ENCODE measurements at regions not wholly inside any gene's neighbourhood (a gene's known extent, or its start where the extent isn't known, plus 50 kb on each side); places are given as distances from the start of the nearest gene placed in this dataset.

- DNase-seq (ENCODE audit: low read depth in 4 of 4, low spot score in 1 of 4): no peak
Observed at GRCh38 chr2:60324536-60324935, 228.9 kb downstream of the BCL11A start.

GRCh38 chr2:60321816-60322215, 231.6 kb downstream of the BCL11A start:
- no peak for DNase-seq (ENCODE audit: low read depth in 4 of 4, low spot score in 1 of 4)

DNA sequence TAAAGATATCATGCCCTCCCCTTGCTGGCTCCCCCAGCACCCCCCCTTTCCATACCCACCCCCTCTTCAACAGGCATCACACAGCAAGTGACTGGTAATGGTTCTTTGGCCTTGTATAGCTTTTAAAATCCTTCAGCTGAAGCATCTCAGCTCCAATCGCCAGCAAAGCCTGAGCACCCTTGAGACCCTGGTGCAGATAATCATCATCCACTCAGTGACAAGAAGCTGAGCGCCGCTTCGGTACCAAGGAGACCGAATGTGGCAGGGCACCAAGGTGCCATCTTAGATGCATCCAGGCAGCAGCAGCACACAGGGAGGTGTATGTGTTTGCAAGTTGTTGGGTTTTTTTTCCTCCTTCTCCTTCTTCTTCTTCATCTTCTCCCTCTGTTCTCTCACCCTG, 232.7 kb downstream of the BCL11A start:
- no peak for DNase-seq (ENCODE audit: low read depth in 4 of 4, low spot score in 1 of 4)

DNA sequence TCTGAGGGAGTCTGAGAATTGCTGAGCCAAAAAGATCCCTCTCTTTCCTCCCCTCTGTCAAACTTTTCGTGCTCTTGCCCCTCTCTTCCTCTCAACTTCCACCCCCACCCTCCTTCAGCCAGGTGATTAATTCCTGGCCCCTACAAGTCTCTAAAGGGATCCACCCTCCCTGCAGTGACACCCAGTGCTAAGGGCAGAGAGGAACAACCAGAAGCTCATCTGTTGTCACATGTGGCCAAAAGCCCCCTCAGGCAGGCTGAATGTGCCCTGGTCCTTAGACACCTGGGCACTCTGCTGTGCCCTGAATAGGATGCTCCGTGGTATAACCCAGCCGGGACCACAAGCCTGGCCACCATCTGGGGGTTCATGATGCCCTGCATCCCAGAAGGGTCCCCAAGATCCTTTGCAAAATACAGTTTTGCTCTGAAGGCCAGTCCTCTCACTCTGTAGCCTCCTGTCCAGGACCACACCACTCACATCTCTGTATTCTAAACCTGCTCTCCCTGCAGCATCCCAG, 234.4 kb downstream of the BCL11A start:
- DNase-seq (ENCODE audit: low read depth in 4 of 4, low spot score in 1 of 4): no peak

DNA sequence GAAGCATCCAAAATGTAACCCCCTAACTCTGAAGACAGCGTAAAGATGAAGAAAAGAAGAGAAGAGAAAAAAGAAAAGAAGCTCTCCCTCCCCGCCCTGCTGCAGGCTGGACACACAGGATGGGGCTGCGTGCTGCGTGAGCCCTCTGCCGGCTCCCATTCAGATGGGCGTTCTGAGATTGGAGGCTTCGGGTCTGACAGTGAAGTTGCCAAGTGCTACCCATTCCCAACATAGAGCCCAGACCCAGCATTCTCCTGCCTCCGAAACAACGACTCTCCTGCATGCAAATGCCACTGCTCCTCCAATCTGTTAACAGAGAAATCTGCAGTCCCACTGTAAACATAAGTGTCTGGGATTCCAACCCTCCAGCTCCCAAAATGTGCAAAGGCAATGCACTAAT, 234.9 kb downstream of the BCL11A start:
- no peak for DNase-seq (ENCODE audit: low read depth in 4 of 4, low spot score in 1 of 4)

DNA sequence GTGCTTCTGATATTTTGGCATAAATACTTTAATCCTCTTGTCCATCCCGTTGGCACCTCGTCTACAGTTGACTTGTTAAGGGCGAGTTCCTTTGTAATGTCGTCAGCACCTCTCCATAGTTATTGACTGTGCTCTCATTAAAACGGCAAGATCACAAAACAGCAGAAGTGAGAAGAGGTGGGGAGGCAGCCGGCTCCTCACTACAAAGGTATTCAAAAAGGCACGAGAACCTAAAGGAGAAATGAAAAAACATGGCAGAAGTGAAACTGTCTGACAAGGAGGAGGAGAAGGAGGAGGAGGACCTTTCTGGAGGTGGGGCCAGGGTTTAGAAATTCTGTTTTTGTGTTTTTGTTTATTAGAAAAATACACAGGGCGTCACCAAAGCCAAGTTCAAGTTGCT, 235.6 kb downstream of the BCL11A start:
- no peak for DNase-seq (ENCODE audit: low read depth in 4 of 4, low spot score in 1 of 4)

DNA sequence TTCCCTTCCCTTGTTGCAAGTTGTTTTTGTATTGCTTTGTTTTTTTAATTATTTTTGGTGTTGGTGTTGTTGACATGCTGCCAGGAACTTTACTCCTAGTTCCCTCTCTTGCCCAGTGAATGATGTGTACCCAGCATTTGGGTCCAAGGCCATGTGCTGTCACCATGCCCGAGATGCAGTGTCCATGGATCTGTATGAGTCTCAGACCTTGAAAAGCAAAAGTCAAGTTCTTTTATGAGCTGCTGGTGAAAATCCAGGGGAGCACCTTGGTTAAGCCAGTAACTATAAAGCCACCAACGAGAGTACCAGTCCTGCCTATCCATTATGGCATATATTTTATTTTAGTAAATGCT, 236.4 kb downstream of the BCL11A start:
- DNase-seq (ENCODE audit: low read depth in 4 of 4, low spot score in 1 of 4): no peak

- no peak for DNase-seq (ENCODE audit: low read depth in 4 of 4, low spot score in 1 of 4)
Observed at GRCh38 chr2:60316381-60317033, 236.9 kb downstream of the BCL11A start.

DNA sequence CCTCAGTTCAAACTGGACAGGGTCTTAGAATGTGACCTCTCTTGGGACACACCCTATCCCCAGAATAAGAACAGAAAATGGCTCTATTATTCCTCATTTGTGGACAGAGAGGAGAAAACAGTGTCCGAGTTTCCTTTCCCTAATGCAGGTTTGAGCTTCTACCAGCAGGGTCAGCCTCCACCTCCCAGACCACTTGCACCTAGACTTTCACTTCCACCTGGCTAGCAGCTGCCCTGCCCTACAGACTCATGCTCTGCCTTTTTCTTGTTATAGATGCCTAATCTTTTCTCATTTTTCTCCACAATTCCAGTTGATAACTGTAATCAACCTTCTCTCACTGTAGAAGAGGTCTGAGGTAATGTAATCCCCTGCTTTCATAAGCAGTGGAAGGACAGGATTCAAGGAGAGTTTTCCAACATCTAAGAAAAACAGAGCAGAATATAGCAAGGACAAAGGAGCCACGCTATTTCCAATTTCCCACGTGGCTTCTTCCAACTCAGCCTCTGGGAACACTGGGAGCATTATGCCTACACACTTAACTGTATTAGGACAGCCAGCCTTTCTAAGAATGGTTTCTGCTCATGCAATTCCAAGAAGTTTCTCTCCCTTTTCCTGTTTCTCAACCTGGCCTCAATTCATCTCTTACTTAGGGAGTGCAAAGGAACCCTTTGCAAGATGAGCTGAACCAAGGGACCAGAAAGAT, 239.8 kb downstream of the BCL11A start:
- no peak for DNase-seq (ENCODE audit: low read depth in 4 of 4, low spot score in 1 of 4)

DNA sequence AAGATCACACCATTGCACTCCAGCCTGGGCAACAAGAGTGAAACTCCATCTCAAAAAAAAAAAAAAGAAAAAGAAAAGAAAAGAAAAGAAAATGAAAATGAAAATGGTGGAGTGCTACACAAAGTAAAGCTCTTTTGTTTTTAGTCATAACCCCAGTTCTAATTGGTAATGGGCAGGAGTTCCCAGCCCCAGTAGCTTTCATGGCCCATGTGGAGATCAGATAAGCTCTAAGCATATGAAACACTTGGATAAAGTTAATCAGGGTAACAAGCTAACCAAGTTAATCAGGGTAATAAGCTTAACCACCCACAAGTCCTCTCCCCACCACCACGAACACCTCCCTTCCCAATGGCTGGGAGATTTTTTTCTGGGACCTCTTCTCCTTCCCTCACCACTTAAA, 240.8 kb downstream of the BCL11A start:
- DNase-seq (ENCODE audit: low read depth in 4 of 4, low spot score in 1 of 4): no peak

DNA sequence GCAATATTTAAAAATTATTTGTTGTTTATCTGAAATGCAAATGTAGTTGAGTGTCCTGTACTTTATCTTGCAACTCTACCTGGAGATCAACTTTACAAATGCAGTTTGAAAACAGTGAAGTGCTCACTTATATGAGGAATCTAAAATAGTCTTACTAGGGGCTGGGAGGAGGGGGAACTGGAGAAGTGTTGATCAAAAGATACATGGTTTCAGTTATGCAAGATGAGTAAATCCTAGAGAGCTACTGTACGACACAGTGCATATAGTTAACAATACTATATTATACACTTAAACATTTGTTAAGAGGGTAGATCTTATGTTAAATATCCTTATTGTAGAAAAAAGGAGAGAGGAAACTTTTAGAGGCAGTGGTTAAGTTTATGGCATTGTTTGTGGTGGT, 241.9 kb downstream of the BCL11A start:
- no peak for DNase-seq (ENCODE audit: low read depth in 4 of 4, low spot score in 1 of 4)

DNA sequence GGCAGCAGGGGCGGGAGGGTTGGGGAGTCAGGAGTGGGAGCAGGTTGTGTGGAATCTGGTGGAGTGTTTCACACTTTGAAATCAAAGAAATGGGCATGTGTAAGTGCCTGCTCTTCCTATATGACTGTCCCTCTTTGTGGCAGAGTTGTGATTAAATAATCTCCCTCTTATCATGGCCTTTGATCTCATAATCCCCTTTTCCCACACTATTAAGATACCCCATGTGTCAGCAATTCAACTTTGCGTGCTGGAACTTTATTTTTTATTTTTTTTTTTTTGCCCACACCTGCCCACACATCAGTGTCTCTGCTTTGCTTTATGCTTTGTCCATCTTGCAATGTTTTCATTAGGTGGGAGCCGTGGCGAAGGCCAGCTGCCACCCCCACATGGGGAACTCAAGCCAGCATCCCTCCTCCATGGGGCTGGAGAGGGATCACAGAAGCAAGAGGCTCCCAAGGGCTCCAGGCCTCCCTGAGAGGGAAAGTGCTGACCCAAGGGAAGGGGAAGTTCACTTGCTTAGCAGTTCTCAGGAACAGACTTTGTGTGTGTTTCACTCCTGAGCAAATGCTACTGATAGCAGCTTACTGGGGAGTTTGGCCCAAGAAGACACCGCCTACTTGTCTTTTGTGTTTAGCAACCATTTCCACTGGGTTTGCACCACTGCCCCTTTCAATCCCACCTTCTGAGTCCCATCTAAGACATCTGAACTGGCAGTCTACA, 243.4 kb downstream of the BCL11A start:
- no peak for DNase-seq (ENCODE audit: low read depth in 4 of 4, low spot score in 1 of 4)

GRCh38 chr2:60309336-60309735, 244.1 kb downstream of the BCL11A start:
- no peak for DNase-seq (ENCODE audit: low read depth in 4 of 4, low spot score in 1 of 4)

GRCh38 chr2:60306267-60306861, 247.1 kb downstream of the BCL11A start:
- no peak for DNase-seq (ENCODE audit: low read depth in 4 of 4, low spot score in 1 of 4)

- no peak for DNase-seq (ENCODE audit: low read depth in 4 of 4, low spot score in 1 of 4)
Observed at GRCh38 chr2:60303680-60304079, 249.8 kb downstream of the BCL11A start.

DNA sequence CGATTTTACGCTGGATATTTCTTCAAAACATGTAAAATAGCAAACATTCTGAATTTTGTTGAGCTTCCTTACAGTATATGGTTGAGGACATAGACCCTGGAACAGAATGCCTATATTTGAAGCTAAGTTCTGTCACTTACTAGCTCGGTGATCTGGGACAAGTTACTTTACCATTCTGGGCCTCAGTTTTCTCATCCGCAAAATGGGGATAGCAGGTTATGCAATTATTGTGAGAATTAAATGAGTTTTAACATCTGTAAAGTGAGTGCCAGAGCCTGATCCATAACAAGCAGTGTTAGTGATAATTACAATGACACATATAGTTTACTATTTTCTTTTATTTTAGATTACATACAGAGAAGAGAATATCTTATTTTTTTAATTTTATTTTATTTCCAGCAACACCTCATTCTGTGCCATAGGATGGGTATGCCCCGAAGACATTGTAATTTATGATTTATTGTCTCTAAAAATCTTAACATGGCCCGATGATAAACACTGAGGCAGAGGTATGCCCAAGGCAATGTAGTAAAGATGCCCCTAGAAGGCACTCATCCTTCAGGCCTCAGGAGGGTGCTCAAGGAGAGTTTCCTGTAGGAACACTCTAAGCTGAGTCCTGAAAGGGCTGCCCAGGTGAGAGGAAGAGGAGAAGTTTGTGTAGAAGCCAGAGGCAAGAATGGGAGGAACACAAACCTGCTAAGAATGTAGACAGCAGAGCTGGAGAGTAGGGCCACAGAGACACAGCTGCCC, 250.9 kb downstream of the BCL11A start:
- no peak for DNase-seq (ENCODE audit: low read depth in 4 of 4, low spot score in 1 of 4)

DNA sequence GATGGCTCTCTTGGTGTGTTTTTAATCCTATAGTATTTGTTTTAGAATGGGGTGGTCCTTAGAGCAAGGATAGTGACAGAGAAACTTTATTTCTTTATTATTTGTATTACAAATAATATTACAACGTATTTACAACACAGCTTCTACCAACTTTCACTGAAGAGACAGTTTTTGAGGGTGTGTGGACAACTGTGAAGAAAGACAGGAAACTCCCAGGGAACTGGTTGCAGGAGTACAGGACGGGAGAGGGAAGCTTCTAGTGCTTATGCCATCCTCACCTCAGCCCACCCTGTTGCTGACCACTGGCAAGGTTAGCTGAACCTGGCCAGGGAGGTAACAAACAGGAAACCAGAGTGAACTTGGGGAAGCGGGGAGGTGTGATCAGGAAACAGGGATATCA, 251.7 kb downstream of the BCL11A start:
- no peak for DNase-seq (ENCODE audit: low read depth in 4 of 4, low spot score in 1 of 4)

DNA sequence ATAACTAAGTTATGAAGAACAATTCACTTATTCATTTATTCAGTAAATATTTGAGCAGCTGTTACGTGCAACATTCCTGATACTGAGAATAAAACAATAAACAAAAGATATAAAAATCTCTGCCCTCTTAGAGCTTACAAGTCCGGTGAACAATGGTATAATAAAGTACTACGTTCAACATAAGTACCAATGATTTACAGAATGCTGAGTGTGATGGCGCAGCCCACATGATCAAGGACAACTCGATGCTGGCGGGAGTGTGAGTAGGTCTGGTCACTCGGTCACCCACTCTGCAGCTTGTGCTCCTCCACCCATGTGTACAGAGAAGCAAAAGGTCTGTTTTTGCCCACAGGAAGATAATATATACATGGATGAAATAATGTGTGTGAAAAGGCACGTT, 254.3 kb downstream of the BCL11A start:
- DNase-seq (ENCODE audit: low read depth in 4 of 4, low spot score in 1 of 4): no peak

DNA sequence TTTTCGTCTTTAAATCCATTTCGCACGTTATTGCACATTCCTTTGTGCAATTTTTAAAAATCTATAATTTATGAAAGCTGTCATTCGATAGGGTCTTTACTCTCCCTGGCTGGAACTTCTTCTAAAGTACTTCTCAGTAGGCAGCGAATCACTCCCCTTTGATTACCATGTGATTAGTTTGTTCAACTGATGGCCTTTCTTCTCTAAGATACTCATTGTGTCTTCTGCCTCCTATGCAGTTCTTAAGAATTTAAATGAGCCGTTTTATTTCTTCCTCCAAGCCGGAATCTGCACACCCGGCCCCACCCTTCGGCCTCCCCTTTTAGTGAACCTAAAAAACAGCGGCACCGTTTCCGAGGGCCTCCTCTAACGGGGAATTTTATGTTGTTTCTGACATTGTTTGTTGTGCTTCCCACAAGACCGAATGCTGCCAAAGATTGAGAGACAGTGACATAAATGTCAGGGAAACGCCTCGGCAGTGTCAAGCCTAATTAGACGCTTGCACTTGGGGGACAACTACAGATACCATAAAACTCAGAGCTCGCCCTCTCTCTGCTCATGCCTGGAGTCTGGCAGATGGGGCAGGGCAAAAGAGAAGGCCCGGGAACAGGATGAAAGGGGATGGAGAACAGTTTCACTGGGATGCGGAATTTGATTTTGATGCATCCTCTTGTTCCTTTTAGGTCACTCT, 255.3 kb downstream of the BCL11A start:
- DNase-seq (ENCODE audit: low read depth in 4 of 4, low spot score in 1 of 4): no peak

GRCh38 chr2:60297296-60298005, 256.0 kb downstream of the BCL11A start:
- no peak for DNase-seq (ENCODE audit: low read depth in 4 of 4, low spot score in 1 of 4)

Data from stimulated activated CD4-positive, alpha-beta T cell treated with anti-CD3 and anti-CD28 coated beads, Interleukin-1b, Interleukin-23, amount 100 ng/mL, for 24 hours (primary cell).